ENCODE measurements at regions not wholly inside any gene's neighbourhood (a gene's known extent, or its start where the extent isn't known, plus 50 kb on each side); places are given as distances from the start of the nearest gene placed in this dataset.

GRCh38 chr1:229003233-229004031, 267.5 kb upstream of the RAB4A start (continued):
- TF ChIP-seq HIC2 (CRISPR knock-in tag; IDR thresholded peaks at IDR 0.05; ENCODE audit: low read depth) = peak; percentile 59; the same call in 1 of the 2 replicates
- TF ChIP-seq ZFP91 (CRISPR knock-in tag; IDR thresholded peaks at IDR 0.05; ENCODE audit: borderline replicate concordance) = peak; percentile 71; the same call in 1 of the 2 replicates
- no peak for TF ChIP-seq KAT7 (CRISPR knock-in tag; IDR thresholded peaks at IDR 0.05; ENCODE audit: borderline replicate concordance)
- peak; percentile 61 for TF ChIP-seq ZNF574 (CRISPR knock-in tag; IDR thresholded peaks at IDR 0.05)
- peak; percentile 68; the same call in 1 of the 2 replicates for TF ChIP-seq TFAP4 (IDR thresholded peaks at IDR 0.05; ENCODE audit: borderline replicate concordance, low read depth)
- no peak for TF ChIP-seq FOSL1 (CRISPR knock-in tag; IDR thresholded peaks at IDR 0.05; ENCODE audit: borderline replicate concordance)
- no peak for TF ChIP-seq ZNF607 (CRISPR knock-in tag; IDR thresholded peaks at IDR 0.05; ENCODE audit: borderline replicate concordance)
- no peak for TF ChIP-seq ZFAT (CRISPR knock-in tag; conservative IDR thresholded peaks at IDR 0.05)
- no peak for TF ChIP-seq AFF4 (CRISPR knock-in tag; IDR thresholded peaks at IDR 0.05)
- no peak for TF ChIP-seq CSRNP2 (CRISPR knock-in tag; conservative IDR thresholded peaks at IDR 0.05; ENCODE audit: low read depth)
- no peak for TF ChIP-seq WIZ (CRISPR knock-in tag; IDR thresholded peaks at IDR 0.05)
- TF ChIP-seq MTF1 (CRISPR knock-in tag; IDR thresholded peaks at IDR 0.05) = no peak
- TF ChIP-seq CBX5 (CRISPR knock-in tag; IDR thresholded peaks at IDR 0.05; ENCODE audit: borderline replicate concordance) = no peak
- no peak; the same call in 1 of the 2 replicates for TF ChIP-seq ZMAT3 (CRISPR knock-in tag; conservative IDR thresholded peaks at IDR 0.05)
- no peak for TF ChIP-seq MLLT10 (CRISPR knock-in tag; IDR thresholded peaks at IDR 0.05)
- TF ChIP-seq ZNF501 (CRISPR knock-in tag; IDR thresholded peaks at IDR 0.05) = no peak; the same call in 1 of the 2 replicates

All from HepG2 (cell line).